GM12874 (cell line): ENCODE measurements at regions not wholly inside any gene's neighbourhood (a gene's known extent, or its start where the extent isn't known, plus 50 kb on each side); places are given as distances from the start of the nearest gene placed in this dataset.

ENCODE experiments used
- CTCF ChIP-seq: IDR thresholded peaks from 2 replicates; pipeline ENCODE4 v1.5.1; 2011; ENCODE audit warnings: low read depth, mild to moderate bottlenecking, control low read depth, low read length, moderate library complexity; ENCODE audit not compliant: insufficient read depth

DNA sequence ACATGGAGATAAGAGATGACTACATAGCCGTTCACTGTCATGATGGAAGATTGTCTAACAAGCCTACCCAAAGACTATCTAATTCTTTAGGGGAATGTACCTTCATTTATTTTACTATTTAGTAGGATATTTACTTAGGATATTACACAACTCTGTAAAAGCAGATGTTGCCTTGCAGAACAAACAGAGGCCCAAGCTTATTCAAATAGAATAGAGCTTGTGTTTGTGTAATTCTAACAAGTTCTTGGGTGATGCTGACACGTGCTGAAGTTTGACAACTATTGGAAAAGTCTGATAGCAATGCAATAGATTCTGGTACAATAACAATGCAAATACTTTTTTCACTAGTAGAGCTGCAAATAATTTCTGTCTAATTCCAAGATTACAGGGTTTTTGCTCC is 447.6 kb downstream of the TOX3 start:
- TF ChIP-seq CTCF, result no peak

DNA sequence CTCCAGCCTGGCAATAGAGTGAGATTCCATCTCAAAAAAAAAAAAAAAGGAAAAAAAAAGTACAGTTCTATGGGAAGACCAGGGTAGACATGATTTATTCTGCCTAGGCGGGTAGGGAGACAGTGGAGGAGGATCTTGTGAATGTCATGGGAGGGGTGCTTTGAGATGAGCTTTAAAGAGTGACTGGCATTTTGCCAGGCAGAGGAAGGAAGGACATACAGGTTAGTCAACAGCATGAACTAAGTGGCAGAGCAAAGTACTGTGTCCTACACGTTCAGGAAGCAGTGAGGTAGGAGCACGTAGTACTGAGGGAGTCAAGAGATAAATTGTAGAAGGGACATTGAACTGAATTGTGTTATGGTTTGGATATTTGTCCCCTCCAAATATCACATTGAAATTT is 451.5 kb downstream of the TOX3 start:
- TF ChIP-seq CTCF, result no peak

DNA sequence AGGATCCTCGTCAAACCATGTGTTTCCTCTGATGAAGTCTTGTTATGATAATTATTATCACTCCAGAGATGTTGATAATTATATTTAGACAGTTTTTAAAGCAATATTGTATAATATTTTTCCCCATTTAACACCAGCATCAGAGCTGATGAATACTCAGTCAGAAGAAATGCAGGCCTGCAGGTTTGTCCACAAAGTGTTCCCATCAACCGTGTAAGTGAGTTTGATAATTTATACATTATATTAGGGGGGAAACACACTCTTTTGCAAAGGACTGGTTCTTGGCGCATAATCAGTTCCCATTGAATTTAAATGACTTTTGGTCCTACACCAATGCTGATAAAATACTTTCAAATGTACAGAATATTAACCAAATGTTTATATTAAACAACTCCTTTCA is 454.8 kb downstream of the TOX3 start:
- no peak for TF ChIP-seq CTCF

- no peak for TF ChIP-seq CTCF
These were observed 456.9 kb downstream of the TOX3 start for GRCh38 chr16:52090080-52090479.

DNA sequence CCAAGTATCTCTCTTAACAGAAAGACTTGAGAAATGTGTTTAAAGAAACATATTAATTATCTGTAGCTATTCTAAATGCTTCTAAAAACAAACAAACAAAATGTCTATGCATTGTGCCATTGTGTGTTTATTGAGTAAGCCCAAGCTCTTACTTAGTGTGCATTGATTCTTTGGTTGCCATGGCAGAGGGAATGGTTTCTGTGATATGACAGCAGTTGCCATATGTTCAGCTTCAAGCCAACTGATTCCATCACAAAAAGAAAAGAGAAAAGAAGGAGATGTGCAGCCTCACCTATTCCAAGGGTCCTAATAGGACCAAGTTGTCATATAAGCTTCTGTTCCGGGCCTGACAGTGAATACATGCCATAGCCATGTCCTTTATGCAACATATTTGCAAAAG is 457.5 kb downstream of the TOX3 start:
- no peak for TF ChIP-seq CTCF

DNA sequence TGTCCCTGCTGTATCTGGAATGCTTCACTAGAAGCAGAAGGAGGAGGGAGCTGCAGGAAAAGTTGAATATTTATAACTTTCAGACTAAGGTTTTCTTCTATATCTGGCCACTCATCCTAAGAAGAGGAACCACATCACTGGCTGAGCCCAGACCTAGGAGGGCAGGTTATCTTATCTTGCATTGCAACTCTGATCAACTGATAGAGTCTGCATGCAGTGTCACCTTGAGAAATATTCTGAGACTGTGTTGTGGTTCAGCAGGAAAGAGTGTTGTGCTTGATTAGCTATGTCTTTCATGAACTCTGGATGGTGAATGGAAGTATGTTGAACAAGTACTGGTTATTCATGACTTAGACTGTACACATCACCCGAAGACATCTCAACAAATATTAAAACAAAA is 460.0 kb downstream of the TOX3 start:
- TF ChIP-seq CTCF, result no peak

DNA sequence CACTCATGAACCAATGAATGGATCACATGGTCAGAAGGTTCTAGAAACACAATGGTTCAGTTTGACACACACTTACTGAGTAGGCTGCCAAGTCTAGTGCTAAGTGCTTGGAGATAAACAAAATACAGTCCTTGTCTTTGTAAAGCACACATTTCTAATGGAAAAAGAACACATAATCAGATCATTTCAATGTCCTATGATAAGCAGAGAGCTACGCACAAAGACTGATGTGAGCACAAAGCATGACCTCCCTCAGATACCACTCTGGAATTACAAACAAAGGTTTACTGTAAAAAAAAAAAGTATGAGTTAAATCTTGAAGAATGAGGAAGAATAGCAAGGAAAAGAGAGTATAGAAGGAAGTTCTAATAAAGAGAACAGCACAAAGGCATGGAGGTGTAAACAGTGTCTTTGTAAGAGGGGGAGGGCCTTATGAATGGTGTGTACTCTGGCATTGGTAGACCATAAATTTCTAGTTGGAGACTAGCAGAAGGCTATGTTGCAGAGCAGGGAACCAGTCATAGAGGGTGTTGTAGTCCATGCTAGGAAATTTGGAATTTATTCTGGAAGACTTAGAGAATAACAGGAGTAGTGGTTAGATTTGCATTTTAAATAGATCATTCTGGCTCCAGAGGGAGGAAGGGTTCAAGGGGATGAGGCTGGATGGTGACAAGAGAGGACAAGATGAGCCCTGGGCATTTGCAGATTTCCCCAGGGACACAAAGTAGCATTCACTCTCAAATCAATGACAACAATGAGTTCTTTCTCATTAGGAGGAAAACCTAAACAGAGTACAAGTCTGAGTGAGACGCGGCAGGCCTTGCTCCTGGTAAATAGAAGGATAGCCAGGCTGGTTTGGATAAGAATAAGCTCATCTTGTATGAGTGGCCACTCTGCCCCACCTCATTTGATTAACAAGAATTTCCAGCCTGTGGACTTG is 468.0 kb downstream of the TOX3 start:
- no peak for TF ChIP-seq CTCF

- TF ChIP-seq CTCF, result no peak
These were observed 469.3 kb downstream of the TOX3 start for GRCh38 chr16:52077607-52078006.
